K562 (cell line): ENCODE measurements at regions not wholly inside any gene's neighbourhood (a gene's known extent, or its start where the extent isn't known, plus 50 kb on each side); places are given as distances from the start of the nearest gene placed in this dataset.
A peak's percentile ranks its signal among the peaks of the same experiment; 100 is the strongest.

Source experiments
- ATAC-seq: fragments of 200-7000 bp; cut with Tn5 transposase; 3 replicates; pipeline ENCODE4 v1.9.1; 2020; ENCODE audit warnings: moderate library complexity
- BruUV-seq: library from RNA; stranded (reverse); fragments of 400-500 nt; replicated peaks from 2 replicates; lab custom pipeline; 2021; lab: Mats Ljungman, UMichigan
- CTCF ChIA-PET: fragments of 300-600 bp; formaldehyde crosslinking; extraction: SDS; loops from one replicate; lab custom pipeline; 2021; ENCODE audit warnings: low intra/inter-chr PET ratio; lab: Yijun Ruan, JAX
- POLR2A ChIA-PET: fragments of 300-600, 350-650 bp; sonication (Branson Sonifier 250); formaldehyde crosslinking; extraction: SDS; loops from one replicate; lab custom pipeline; 2021; ENCODE audit warnings: antibody characterized with exemption, inconsistent platforms; lab: Yijun Ruan, JAX
- DNase-seq, 4 experiments: peaks; one replicate each; pipeline versions ENCODE4 v3.0.0 to v3.0.0-alpha.2; 2011 to 2018; ENCODE audit warnings: low spot score in 3 of 4, mixed read lengths in 3 of 4; ENCODE audit errors: extremely low read depth in 1 of 4
- FAIRE-seq: peaks from 2 replicates; lab custom pipeline; 2011; peaks lifted over from hg19 to GRCh38; lab: Jason Lieb, UNC
- H2AFZ ChIP-seq: 2 replicates; pipeline ENCODE4 v1.6.0; 2011; ENCODE audit warnings: low read depth, low read length, control low read depth, inconsistent platforms
- H3K27ac ChIP-seq: fragments of 200-600 bp; 3 replicates; pipeline ENCODE4 v1.8.0; 2011; ENCODE audit warnings: low read depth, mild to moderate bottlenecking, control low read depth, inconsistent platforms, low read length, moderate library complexity, mixed read lengths; ENCODE audit errors: extremely low read depth
- H3K27me3 ChIP-seq, 2 experiments: fragments of 300-600 bp in 1 of 2; 2 replicates in 1 of 2; 3 replicates in 1 of 2; pipeline versions ENCODE4 v1.6.0 to v1.8.0; 2011; ENCODE audit warnings: inconsistent platforms in 2 of 2, low read length in 2 of 2, mild to moderate bottlenecking in 1 of 2, mixed read lengths in 1 of 2, moderate library complexity in 1 of 2; ENCODE audit not compliant: control insufficient read depth in 2 of 2, insufficient read depth in 2 of 2
- H3K36me3 ChIP-seq: fragments of 300-600 bp; 3 replicates; pipeline ENCODE4 v1.8.0; 2011; ENCODE audit warnings: mild to moderate bottlenecking, low read length, inconsistent platforms; ENCODE audit not compliant: control insufficient read depth, insufficient read depth
- H3K4me1 ChIP-seq, 2 experiments: fragments of 200-600 bp in 1 of 2; replicated peaks in 1 of 2; 2 replicates in 1 of 2; 3 replicates in 1 of 2; pipeline versions ENCODE4 v1.5.1 to v1.8.0; 2011; ENCODE audit warnings: inconsistent platforms in 2 of 2, low read length in 2 of 2, mild to moderate bottlenecking in 1 of 2, mixed read lengths in 1 of 2, moderate library complexity in 1 of 2; ENCODE audit not compliant: control insufficient read depth in 2 of 2, insufficient read depth in 2 of 2
- H3K4me2 ChIP-seq: 2 replicates; pipeline ENCODE4 v1.6.1; 2011; ENCODE audit warnings: low read length, control low read depth, inconsistent platforms, mixed read lengths; ENCODE audit not compliant: insufficient read depth
- H3K4me3 ChIP-seq: fragments of 200-600 bp; sonication (generic), shearing (Covaris generic); 2 replicates; pipeline ENCODE4 v1.5.1; 2016; ENCODE audit warnings: control low read depth, inconsistent platforms
- H3K79me2 ChIP-seq: fragments of 200-600 bp; 3 replicates; pipeline ENCODE4 v1.8.0; 2011; ENCODE audit warnings: low read length, inconsistent platforms; ENCODE audit not compliant: control insufficient read depth, insufficient read depth
- H3K9ac ChIP-seq, 2 experiments: 2 replicates each; pipeline versions ENCODE4 v1.6.0 to v1.6.1; 2011; ENCODE audit warnings: low read depth in 2 of 2, low read length in 2 of 2, control low read depth in 1 of 2, inconsistent platforms in 1 of 2, mild to moderate bottlenecking in 1 of 2, mixed read lengths in 1 of 2; ENCODE audit not compliant: insufficient read depth in 1 of 2
- H3K9me1 ChIP-seq: one replicate; pipeline ENCODE4 v1.6.0; 2011; ENCODE audit warnings: inconsistent platforms, mild to moderate bottlenecking, low read length, moderate library complexity; ENCODE audit not compliant: control insufficient read depth, insufficient read depth
- H3K9me3 ChIP-seq: replicated peaks from 2 replicates; pipeline ENCODE4 v1.5.1; 2011; ENCODE audit warnings: low read depth, low read length, inconsistent platforms; ENCODE audit not compliant: control insufficient read depth, insufficient read depth
- H4K20me1 ChIP-seq: replicated peaks from 2 replicates; pipeline ENCODE4 v1.6.1; 2011; ENCODE audit warnings: low read length, inconsistent platforms, mixed read lengths; ENCODE audit not compliant: control insufficient read depth, insufficient read depth
- ASH1L ChIP-seq: fragments of 450-650 bp; IDR thresholded peaks from 2 replicates; pipeline ENCODE4 v1.6.1; 2018; ENCODE audit warnings: borderline replicate concordance, mild to moderate bottlenecking, low read depth; ENCODE audit not compliant: partially characterized antibody
- KAT8 ChIP-seq: fragments of 450-650 bp; IDR thresholded peaks from 2 replicates; pipeline ENCODE4 v1.6.1; 2016; ENCODE audit warnings: low read depth, mild to moderate bottlenecking
- SMARCC2 ChIP-seq: fragments of 450-650 bp; IDR thresholded peaks from 2 replicates; pipeline ENCODE4 v1.6.1; 2017; ENCODE audit warnings: antibody characterized with exemption, moderate library complexity, mild to moderate bottlenecking, low read depth
- TRIM24 ChIP-seq, 2 experiments: fragments of 450-650 bp; IDR thresholded peaks; 2 replicates each; pipeline ENCODE4 v1.6.1; 2016
- ZNF316 ChIP-seq: fragments of 450-650 bp; IDR thresholded peaks from 2 replicates; pipeline ENCODE4 v1.6.1; 2016
- WGBS: fragments of 100-300 bp; shearing (Covaris generic); methylation state at CpG from one replicate; pipeline ENCODE4 v1.1.6; 2016; ENCODE audit warnings: low coverage, mixed read lengths; ENCODE audit not compliant: insufficient coverage; ENCODE audit errors: missing lambda C conversion rate; 5-methylcytosine and 5-hydroxymethylcytosine counted together
- in situ Hi-C: fragments of 300-500 bp; cut with MboI; formaldehyde crosslinking; loops from 4 replicates; pipeline ENCODE4 v1.15.0; 2018; ENCODE audit warnings: inconsistent platforms, mixed read lengths
- intact Hi-C: fragments of 100-400 bp; cut with micrococcal nuclease; formaldehyde crosslinking; loops from 2 replicates; pipeline ENCODE4 v1.14.2; 2022
- TF ChIP-seq, protein P1 (sequence below): fragments of 450-650 bp; IDR thresholded peaks from 2 replicates; pipeline ENCODE4 v1.6.1; 2018; ENCODE audit warnings: mild to moderate bottlenecking, low read depth; ENCODE audit not compliant: partially characterized antibody
- TF ChIP-seq, protein P2 (sequence below): sonication (generic); formaldehyde crosslinking; IDR thresholded peaks from 2 replicates; pipeline ENCODE4 v1.8.0; 2022; ENCODE audit warnings: mild to moderate bottlenecking, low read depth, missing genetic modification reagents
- TF ChIP-seq, protein P3 (sequence below), 2 experiments: IDR thresholded peaks; 2 replicates each; pipeline ENCODE4 v1.6.1; 2012; ENCODE audit warnings: improper control_type of control experiment in 2 of 2, low read depth in 2 of 2, low read length in 2 of 2, borderline replicate concordance in 1 of 2
- TF ChIP-seq, protein P4 (sequence below), 2 experiments: fragments of 250-450 bp in 1 of 2; fragments of 450-650 bp in 1 of 2; sonication (Bioruptor Pico) in 1 of 2; IDR thresholded peaks; 2 replicates each; pipeline versions ENCODE4 v1.6.1 to v1.8.0; 2016 to 2021; ENCODE audit warnings: mild to moderate bottlenecking in 2 of 2, moderate library complexity in 2 of 2, missing compliant biosample characterization in 1 of 2, missing genetic modification characterization in 1 of 2
- TF ChIP-seq, protein P5 (sequence below): fragments of 450-650 bp; IDR thresholded peaks from 2 replicates; pipeline ENCODE4 v1.6.1; 2016; ENCODE audit warnings: mild to moderate bottlenecking

DNA sequence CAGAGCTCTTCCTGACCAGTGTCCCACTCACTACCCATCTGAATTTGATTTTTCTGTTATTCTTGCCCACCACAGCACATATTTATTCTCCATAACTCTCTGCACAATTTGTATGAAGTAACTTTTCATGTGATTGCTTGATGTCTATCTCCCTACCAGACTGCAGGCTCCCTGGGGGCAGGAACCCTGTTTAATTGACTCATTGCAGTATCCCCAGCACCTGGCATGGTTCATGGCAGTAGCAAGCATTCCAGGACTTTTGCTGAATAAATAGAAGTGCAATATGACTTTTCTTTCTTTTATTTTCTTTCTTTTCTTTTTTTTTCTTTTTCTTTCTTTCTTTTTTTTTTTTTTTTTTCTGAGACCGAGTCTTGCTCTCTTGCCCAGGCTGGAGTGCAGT, 88.7 kb upstream of the XPO1 start:
- TF ChIP-seq SMARCC2, result no peak
- no peak for TF ChIP-seq ASH1L
- TF ChIP-seq, protein P1, sequence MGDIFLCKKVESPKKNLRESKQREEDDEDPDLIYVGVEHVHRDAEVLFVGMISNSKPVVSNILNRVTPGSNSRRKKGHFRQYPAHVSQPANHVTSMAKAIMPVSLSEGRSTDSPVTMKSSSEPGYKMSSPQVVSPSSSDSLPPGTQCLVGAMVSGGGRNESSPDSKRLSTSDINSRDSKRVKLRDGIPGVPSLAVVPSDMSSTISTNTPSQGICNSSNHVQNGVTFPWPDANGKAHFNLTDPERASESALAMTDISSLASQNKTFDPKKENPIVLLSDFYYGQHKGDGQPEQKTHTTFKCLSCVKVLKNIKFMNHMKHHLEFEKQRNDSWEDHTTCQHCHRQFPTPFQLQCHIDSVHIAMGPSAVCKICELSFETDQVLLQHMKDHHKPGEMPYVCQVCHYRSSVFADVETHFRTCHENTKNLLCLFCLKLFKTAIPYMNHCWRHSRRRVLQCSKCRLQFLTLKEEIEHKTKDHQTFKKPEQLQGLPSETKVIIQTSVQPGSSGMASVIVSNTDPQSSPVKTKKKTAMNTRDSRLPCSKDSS, result no peak
- TF ChIP-seq ZNF316, result peak; percentile 68
- peak in 1 of 2 experiments; percentile 60; a peak in 2 of 4 replicates for TF ChIP-seq TRIM24 (IDR thresholded peaks at IDR 0.05)
- no peak for TF ChIP-seq KAT8
- TF ChIP-seq, protein P2, sequence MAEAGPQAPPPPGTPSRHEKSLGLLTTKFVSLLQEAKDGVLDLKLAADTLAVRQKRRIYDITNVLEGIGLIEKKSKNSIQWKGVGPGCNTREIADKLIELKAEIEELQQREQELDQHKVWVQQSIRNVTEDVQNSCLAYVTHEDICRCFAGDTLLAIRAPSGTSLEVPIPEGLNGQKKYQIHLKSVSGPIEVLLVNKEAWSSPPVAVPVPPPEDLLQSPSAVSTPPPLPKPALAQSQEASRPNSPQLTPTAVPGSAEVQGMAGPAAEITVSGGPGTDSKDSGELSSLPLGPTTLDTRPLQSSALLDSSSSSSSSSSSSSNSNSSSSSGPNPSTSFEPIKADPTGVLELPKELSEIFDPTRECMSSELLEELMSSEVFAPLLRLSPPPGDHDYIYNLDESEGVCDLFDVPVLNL (CRISPR knock-in tag), result no peak
- TF ChIP-seq, protein P3, sequence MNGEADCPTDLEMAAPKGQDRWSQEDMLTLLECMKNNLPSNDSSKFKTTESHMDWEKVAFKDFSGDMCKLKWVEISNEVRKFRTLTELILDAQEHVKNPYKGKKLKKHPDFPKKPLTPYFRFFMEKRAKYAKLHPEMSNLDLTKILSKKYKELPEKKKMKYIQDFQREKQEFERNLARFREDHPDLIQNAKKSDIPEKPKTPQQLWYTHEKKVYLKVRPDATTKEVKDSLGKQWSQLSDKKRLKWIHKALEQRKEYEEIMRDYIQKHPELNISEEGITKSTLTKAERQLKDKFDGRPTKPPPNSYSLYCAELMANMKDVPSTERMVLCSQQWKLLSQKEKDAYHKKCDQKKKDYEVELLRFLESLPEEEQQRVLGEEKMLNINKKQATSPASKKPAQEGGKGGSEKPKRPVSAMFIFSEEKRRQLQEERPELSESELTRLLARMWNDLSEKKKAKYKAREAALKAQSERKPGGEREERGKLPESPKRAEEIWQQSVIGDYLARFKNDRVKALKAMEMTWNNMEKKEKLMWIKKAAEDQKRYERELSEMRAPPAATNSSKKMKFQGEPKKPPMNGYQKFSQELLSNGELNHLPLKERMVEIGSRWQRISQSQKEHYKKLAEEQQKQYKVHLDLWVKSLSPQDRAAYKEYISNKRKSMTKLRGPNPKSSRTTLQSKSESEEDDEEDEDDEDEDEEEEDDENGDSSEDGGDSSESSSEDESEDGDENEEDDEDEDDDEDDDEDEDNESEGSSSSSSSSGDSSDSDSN (IDR thresholded peaks at IDR 0.05; ENCODE audit: borderline replicate concordance in 1 of 2, low read depth in 2 of 2, low read length in 2 of 2), result no peak
- TF ChIP-seq, protein P4, sequence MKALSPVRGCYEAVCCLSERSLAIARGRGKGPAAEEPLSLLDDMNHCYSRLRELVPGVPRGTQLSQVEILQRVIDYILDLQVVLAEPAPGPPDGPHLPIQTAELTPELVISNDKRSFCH (CRISPR knock-in tag; IDR thresholded peaks at IDR 0.05), result no peak
- TF ChIP-seq, protein P4 (tag; IDR thresholded peaks at IDR 0.05), result no peak
- TF ChIP-seq, protein P5, sequence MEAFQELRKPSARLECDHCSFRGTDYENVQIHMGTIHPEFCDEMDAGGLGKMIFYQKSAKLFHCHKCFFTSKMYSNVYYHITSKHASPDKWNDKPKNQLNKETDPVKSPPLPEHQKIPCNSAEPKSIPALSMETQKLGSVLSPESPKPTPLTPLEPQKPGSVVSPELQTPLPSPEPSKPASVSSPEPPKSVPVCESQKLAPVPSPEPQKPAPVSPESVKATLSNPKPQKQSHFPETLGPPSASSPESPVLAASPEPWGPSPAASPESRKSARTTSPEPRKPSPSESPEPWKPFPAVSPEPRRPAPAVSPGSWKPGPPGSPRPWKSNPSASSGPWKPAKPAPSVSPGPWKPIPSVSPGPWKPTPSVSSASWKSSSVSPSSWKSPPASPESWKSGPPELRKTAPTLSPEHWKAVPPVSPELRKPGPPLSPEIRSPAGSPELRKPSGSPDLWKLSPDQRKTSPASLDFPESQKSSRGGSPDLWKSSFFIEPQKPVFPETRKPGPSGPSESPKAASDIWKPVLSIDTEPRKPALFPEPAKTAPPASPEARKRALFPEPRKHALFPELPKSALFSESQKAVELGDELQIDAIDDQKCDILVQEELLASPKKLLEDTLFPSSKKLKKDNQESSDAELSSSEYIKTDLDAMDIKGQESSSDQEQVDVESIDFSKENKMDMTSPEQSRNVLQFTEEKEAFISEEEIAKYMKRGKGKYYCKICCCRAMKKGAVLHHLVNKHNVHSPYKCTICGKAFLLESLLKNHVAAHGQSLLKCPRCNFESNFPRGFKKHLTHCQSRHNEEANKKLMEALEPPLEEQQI, result no peak
- intact Hi-C loops, result no loop called here
- Histone ChIP-seq H3K4me1 (no peaks in the 10 kb centered on the region), H3K36me3 (no peaks in the 10 kb centered on the region), H3K9me3 (no peaks in the 10 kb centered on the region), H3K4me3 (no peak overlapping the region), H3K27me3 (no peaks in the 10 kb centered on the region), H3K9ac (no peak overlapping the region), H3K27ac (no peak overlapping the region), H2AFZ (no peak overlapping the region), H4K20me1 (no peaks in the 10 kb centered on the region), H3K79me2 (no peaks in the 10 kb centered on the region), H3K4me2 (no peak overlapping the region), H3K9me1 (no peaks in the 10 kb centered on the region)
- ChIA-PET POLR2A (no interaction called here), CTCF (interaction anchor here (0.5 kb wide), 1 partner anchor 605 kb away, joined by 4 read pairs; no protein-coding TSS in a partner anchor)
- WGBS, result 29% methylated on average over 1 of the region's 1 CpG
- FAIRE-seq (no peak), ATAC-seq (no peak), DNase-seq (no peak)
- no TSS peak for BruUV-seq
- in situ Hi-C loops, result no loop called here
